ENCODE measurements at regions not wholly inside any gene's neighbourhood (a gene's known extent, or its start where the extent isn't known, plus 50 kb on each side); places are given as distances from the start of the nearest gene placed in this dataset.
"Not testable (repeated sequence)": the region's sequence is repeated elsewhere in the genome, so short reads cannot be mapped to it uniquely, and the experiment has no call there.

- TF ChIP-seq POLR2A, CTCF (IDR thresholded peaks at IDR 0.05): not testable (repeated sequence)
These were observed 154.7 kb upstream of the NIPA1 start for GRCh38 chr15:22631789-22632188.
